HG02571 (cell line): ENCODE measurements at regions not wholly inside any gene's neighbourhood (a gene's known extent, or its start where the extent isn't known, plus 50 kb on each side); places are given as distances from the start of the nearest gene placed in this dataset.
"Not testable (repeated sequence)": the region's sequence is repeated elsewhere in the genome, so short reads cannot be mapped to it uniquely, and the experiment has no call there.

Experiments used
- ATAC-seq: cut with Tn5 transposase; IDR thresholded peaks from one replicate; pipeline ENCODE4 v1.9.1; 2021; ENCODE audit warnings: mild to moderate bottlenecking, moderate library complexity; ENCODE audit not compliant: unreplicated experiment

DNA sequence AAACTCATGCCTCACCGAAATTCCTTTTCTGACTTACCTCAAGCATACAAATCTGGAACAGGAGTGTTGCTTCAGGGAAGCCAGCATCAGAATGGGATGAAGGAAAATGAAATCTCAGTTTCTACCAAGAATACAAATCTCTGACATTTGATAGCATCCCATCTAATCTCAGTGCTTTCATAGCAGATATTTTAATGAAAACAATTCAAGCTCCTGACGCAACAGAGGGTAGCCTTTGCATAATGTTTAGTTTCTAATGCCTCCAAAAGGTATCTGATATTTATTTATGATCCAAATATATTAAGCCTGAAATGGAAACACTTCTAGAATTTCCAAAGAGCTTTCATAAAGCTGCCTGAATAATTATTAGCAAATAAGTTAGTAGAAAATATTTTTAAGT, 251.4 kb downstream of the DEPDC1B start:
- ATAC-seq, result no peak

DNA sequence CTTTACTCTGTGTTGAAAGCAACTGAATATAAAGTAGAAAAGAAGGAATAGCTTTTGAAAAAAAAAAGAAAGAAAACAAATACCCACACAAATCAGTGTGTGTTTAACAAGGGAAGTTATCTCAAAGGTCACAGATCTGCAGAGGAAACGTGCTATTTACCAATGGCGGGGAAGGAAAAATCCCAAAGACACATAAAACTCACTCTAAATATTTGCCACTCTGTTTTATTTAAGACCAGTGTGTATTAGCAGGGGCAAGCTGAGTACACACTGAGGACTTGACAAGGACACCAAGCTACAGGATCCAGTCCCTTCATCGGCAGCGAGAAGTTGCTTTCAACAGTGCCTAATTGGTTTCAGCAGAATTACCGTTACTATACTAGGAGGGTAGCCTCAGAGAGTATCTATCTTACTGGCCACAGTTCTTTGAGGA, 252.5 kb downstream of the DEPDC1B start:
- no peak for ATAC-seq

DNA sequence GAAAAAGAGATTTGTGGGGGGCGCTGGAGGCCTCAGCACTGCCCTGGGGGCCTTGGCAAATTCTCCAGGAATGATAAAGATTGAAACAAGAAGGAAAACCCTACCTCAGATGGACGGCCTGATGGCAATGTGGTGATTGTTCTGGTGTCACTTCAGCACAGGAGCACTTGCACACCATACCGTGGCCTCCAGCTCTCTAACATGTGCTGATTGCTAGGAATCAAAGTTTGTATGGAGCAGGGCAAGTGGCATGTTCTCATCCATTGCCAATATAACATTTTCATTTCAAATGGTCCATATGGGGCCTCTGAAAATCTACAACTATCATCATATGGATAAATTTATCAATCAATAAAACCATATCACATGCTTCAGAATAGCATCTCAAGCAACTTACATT, 253.0 kb downstream of the DEPDC1B start:
- no peak for ATAC-seq

DNA sequence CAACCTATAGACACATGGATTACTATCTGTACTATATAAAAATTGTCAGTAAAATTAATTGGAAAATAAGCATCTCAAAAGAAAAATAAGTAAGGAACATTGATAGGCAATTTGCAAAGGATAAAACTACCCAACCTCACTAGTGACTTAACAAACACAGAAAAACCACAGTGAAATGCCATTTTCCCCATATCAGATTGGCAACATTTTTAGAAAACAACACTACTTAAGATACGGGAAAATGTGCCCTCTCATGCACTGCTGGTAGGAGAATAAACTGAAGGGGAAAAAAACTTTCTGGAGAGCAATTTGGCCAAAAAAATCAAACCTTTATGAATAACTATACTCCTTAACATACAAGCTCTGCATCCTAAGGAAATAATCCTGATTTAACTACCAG, 254.0 kb downstream of the DEPDC1B start:
- no peak for ATAC-seq

DNA sequence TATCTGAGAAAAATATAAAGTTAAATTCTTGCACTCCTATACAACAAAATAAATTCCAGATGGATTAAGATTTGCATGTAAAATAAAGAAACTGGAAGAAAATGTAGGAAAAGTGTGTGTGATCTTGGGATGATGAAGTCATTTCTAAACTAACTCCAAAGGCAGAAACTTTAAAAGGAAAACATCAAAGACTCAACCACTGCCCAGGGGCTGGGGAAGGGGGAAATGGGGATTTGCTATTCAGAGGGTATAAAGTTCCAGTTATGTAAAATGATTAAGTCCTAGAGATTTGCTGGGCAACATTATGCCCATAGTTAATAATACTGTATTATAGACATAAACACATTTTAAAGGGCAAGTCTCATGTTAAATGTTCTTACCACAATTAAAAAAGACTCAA, 254.5 kb downstream of the DEPDC1B start:
- ATAC-seq, result no peak

DNA sequence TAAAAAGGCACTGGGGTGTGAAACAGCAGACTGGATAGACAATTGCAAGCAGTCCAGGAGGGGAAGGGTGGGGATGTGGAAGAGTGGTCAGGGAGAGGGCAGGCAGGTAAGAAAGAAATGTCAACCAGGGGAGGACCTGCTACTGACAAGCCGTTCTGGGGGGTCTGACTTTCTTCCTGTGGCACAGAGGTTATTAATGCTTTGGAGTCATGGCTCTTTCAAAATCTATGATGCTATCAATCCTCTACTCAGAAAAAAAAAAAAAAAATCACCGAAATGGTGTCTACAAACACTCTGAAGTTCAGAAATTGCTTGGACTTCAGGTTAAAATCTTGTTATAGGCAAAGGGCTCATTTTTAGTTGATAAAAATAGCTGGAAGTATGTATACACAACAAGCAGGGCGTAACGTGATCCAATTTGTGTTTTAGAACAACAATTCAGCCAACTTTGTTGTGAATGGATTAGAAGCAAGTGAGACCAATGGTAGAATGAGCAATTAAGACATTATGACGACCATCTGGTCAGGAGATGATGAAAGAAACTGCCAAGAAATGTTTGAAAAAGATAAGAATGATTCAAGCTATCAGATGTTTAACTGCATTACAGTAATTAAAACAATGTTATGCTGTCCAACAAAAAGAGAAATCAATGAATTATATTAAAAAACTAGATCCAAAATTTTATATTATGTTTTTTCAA, 255.2 kb downstream of the DEPDC1B start:
- ATAC-seq, result no peak

DNA sequence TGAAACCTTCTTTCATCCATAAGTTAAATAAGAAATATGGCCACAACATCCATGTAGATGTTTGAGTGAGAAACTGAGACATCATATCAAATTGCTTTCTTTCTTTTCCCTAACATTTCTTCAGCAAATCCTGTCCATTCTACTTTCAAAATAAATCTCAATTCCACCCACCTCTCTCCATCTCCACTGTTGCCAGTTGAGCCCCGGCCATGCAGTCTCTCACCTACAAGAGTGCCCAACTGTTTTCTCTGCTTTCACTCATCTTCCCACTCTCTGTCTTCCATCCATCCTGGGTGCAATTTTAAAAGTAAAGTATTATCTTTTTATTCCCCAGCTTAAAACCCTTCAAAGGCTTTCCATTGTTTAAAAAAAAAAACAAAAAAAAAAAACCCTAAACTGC, 260.4 kb downstream of the DEPDC1B start:
- ATAC-seq, result no peak

DNA sequence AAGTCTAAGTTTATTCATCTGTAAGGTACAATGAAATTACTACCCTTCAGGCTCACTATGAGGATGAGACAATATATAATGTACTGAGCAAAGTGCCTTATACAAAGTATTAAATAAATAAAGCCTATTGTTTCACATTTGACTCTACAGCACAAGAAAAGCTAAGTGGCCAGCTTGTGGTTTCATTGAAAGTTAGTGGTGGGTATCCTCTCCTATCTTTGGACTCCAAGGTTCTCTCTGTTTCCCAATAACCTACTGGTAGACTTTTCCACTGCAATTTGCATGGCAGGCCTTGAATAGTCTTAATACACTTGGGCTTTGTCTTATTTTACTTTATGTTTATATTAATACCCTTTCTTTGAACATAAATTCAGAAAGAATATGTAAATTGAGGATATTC, 262.7 kb downstream of the DEPDC1B start:
- no peak for ATAC-seq

DNA sequence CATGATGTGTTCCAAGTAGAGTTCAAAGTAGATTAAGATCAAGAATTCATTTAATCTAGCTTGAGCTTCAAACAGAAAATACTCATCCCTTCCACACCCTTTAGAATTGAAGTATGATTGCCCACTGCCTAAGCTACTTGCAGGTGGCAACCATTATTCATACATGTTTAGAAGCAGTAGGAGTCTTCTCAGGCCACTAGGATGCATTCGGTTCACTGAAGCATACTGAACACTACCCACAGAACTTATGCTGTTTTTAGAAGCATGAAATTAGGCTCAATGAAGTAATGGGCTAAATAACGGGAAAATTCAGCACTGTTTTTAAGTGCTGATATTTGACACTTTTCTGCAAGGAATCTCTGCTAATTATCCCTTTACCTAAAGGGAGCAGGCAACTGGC, 263.4 kb downstream of the DEPDC1B start:
- peak; percentile 63 for ATAC-seq

DNA sequence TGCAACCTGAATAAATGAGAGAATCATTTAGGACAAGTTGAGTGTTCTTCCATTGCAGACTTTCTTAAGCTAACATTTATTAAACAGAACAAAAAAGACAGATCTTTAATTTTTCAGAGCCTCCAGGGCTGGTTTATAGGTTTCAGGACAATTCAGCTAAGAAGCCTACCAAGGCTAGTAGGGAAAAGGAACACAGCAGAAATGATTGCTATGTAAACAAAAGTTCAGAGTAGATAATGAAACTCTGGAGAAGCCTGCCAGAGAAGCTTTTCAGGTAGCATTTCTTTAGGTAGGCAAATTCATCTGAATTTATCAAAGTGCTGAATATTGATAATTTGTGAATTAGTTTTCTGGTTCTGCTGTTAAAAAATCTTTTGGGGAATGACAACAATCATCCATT, 264.2 kb downstream of the DEPDC1B start:
- no peak for ATAC-seq

DNA sequence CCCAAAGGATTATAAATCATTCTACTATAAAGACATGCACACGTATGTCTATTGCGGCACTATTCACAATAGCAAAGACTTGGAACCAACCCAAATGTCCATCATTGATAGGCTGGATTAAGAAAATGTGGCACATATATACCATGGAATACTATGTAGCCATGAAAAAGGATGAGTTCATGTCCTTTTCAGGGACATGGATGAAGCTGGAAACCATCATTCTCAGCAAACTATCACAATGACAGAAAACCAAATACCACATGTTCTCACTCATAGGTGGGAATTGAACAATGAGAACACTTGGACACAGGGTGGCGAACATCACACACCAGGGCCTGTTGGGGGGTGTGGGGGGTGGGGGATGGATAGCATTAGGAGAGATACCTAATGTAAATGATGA, 273.8 kb downstream of the DEPDC1B start:
- not testable (repeated sequence) for ATAC-seq

DNA sequence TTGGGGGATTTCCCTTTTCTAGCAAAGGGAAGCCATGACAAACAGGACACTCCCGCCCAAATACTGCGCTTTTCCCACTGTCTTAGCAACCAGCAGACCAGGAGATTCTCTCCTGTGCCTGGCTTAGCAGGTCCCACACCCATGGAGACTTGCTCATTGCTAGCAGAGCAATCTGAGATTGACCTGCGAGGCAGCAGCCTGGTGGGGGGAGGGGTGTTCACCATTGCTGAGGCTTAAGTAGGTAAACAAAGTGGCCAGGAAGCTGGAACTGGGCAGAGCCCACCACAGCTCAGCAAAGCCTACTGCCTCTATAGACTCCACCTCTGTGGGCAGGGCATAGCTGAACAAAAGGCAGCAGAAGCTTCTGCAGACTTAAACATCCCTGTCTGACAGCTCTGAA, 279.2 kb downstream of the DEPDC1B start:
- ATAC-seq, result not testable (repeated sequence)

DNA sequence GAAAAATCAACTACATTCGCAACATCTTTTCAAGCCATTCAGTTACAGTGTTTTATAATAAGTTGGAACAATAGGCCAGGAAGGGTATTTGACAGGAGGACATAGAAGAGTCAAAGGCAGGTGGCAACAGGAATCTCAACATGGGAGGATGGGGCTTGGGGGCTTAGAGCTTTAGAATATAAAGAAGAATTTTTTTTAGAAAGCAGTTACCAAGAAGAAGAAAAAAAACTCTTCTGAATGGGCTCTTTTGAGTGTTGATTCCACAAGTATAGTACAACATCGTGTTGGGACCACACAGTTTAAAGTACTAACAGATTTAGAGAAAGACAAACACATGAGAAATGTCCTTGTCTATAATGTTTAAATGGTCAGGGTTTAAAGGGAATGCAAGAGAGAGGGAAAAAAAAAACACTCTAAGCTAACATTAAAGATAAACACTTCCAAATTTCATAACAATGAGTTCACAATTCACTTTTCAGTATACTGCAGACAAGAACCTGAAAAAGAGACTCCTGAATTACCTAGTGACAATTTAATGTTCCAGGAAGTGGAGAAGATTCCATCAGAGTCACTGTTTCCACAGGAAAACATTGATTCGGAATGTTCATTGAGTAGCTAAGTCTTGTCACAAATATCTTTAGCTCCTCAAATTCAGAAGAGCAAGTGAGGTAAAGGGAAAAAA, 282.3 kb downstream of the DEPDC1B start:
- ATAC-seq, result no peak

DNA sequence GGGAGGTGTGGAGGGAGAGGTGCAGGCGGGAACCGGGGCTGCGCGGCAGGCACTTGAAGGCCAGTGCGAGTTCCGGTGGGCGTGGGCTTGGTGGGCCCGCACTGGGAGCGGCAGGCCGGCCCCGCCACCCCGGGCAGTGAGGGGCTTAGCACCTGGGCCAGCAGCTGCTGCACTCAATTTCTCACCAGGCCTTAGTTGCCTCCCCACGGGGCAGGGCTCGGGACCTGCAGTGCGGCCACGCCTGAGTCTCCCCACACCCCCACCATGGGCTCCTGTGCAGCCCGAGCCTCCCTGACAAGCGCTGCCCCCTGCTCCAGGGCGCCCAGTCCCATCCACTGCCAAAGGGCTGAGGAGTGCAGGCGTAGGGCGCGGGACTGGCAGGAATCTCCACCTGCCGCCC, 284.5 kb downstream of the DEPDC1B start:
- no peak for ATAC-seq

DNA sequence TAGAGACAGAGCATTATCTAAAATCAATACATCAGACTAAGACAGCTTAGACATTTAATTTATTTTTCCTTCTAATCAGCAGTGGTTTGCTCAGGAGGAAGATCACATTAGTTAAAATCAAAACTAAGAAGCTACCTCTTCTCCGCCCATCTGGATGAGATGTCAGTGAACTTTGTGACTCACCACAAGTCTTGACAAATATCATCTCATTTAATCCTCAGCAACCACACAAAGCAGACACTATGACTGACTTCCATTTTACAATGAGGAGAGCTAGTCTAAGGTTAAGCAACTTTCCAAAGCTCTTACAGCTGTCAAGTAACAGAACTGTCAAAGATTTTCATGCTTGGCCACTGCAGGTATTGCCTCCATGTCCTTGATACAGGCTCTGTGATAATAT, 289.5 kb downstream of the DEPDC1B start:
- ATAC-seq, result no peak

DNA sequence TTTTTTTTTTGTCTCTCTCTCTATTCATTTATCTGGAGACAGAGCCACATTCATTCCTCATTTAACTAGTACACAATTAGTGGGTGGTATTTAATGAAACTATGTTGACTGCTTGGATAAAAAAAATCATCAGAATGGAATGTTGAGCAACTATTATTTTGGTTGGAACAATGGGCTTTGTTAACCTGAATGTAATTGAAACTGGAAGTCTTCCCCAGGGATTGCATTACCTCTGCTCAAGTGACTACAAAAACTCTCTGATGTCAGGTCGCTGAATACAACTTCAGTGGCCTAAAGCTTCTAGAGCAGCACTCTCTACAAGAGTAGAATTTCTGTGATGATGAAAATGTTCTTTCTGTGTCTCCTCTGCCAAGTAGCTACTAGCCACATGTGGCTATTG, 295.8 kb downstream of the DEPDC1B start:
- ATAC-seq, result no peak

DNA sequence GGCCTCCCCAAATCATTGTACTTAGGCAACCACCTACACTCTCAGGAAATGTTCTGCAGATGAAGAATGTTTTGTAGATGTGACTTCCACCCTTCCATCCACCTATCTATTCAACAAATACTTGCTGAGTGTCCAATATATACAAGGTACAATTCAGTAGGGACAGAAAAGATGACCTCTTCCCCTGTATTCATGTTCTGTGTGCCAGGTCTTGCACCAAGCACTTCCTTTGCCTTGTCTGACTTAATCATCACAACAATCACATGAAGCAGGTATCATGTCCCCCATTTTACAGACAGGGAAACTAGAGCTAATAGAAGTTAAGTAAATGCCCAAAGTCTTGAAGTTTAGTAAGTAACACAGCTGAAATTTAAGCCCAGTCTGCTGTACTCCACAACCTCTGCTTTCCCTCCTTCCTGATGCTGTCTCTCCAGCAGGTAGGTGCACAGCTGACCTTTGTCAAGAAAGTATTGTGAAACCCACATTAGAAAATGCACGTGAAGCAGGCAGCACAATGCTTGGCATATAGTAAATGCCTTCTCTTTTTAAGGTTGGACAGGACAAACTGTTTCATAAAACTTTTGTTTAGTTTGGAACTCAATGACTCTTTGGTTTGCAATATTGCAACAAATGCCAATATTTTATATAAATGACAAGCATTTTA, 296.5 kb downstream of the DEPDC1B start:
- no peak for ATAC-seq

DNA sequence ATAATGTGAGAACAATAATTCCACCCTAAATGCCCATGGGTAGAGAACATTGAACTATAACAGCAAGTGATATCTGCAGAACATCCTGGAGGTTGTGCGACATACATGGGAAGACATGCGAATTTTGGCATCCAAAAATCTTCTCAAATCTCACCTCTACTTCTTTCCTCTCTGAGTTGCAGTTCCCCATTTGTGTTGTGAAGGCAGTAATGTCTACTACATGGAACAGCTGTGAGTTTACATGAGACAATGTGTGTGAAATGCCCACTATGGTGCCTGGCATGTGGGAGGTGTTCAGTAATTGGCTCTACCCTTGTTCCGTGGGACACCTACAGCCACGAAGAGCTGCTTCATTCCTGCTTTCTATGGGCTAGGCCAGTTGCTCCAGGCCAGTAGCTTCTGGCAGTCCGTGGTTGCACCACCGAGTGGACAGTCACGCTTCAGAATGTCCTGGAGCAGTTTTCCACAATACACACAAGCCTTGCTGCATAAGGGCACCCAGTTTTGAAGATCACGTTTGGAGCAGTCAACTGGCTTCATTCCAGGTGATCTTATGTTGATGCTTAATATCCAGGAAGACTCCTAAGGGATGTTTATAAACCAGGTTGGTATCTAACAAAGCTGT, 297.7 kb downstream of the DEPDC1B start:
- no peak for ATAC-seq

DNA sequence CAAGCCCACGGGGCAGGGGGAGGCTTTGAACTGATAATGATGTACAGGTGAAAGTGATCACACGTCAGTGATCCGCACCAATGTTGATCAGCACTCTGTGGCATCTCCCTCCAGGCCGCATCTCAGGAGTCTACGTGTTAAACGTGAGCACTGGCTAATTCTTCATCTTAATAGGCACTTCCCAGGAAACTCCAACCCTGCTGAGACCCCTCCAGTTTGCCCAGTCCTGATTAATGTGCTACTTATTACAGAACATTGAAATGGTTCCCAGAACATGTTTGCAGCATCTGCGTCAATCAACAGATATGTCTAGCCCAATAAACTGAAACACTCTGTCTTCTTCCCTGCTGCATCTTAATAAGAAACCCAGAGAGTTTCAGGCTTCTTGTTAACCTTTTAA, 298.4 kb downstream of the DEPDC1B start:
- no peak for ATAC-seq

DNA sequence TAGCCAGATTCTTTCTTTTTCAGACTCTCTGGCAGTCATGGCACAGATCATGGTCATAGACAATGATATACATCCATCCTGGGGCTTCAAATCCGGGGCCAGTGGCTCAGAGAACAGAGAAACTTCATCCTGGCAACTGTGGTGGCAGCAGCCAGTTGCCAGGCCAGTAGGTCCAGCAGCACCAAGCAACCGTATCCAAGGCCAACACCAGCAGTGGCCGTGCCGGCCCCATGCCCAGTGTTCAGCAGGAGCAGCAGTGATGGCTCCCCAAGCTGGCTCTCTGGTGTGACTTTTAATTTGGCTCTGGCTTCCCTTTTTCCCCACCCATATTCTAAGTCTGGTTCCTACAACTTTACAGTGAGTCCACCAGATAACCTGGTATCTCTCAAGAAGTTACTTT, 300.5 kb downstream of the DEPDC1B start:
- no peak for ATAC-seq

DNA sequence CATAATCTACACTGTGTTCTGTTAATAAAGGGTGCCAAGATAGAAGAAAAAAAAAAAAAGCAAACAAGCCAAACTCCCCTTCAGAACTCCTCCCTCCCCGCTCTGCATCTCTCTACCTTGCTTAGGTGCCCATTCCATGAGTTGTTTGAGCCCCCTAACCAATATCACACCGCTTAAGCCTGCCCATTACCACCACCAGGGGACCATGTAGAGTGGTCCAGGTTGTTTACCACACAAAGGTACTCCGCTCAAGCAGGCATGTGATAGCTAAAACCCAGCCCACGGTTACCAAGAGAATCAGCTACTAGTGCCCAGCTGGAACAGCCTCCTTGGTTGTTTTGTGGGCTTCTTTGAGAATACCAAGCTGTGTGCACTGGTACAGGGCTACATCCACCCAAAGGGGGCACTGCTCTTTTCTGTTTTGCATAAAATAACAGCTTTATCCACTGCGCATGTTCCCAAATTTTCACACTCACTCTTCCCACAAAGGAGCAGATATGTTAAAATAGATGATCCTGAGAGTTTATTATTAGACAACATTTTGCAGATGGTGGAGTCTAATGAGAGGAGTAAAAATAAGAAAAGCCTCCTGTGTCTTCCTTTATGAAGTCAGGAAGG, 304.1 kb downstream of the DEPDC1B start:
- ATAC-seq, result no peak
